HCT116 (cell line): ENCODE measurements at regions not wholly inside any gene's neighbourhood (a gene's known extent, or its start where the extent isn't known, plus 50 kb on each side); places are given as distances from the start of the nearest gene placed in this dataset.
A peak's percentile ranks its signal among the peaks of the same experiment; 100 is the strongest.

Source experiments
- ATAC-seq: fragments of 200-7000 bp; cut with Tn5 transposase; 2 replicates; pipeline ENCODE4 v1.9.1; 2020; ENCODE audit warnings: mild to moderate bottlenecking, moderate library complexity
- BruUV-seq: library from RNA; stranded (reverse); fragments of 400-500 nt; replicated peaks from 2 replicates; lab custom pipeline; 2021; lab: Mats Ljungman, UMichigan
- CTCF ChIA-PET: fragments of 300-600 bp; sonication (Branson Sonifier 250); formaldehyde crosslinking; loops from one replicate; lab custom pipeline; 2021; ENCODE audit warnings: antibody characterized with exemption; lab: Charles Lee
- POLR2A ChIA-PET: fragments of 300-600, 350-600 bp; sonication (Branson Sonifier 250); formaldehyde crosslinking; loops from one replicate; lab custom pipeline; 2021; ENCODE audit warnings: antibody characterized with exemption; lab: Charles Lee
- RAD21 ChIA-PET, 2 experiments: fragments of 300-600 bp; sonication (Branson Sonifier 250); formaldehyde crosslinking; loops; one replicate each; lab custom pipeline; 2023; ENCODE audit warnings: low total read pairs in 2 of 2; ENCODE audit not compliant: uncharacterized antibody in 2 of 2, unreplicated experiment in 2 of 2, low non-redundant PET in 1 of 2; lab: Charles Lee
- DNase-seq: peaks from one replicate; pipeline ENCODE4 v3.0.0-alpha.2; 2010; ENCODE audit warnings: low read depth, low spot score
- H2AFZ ChIP-seq: fragments of 200-600 bp; shearing (Covaris generic), sonication (generic); 2 replicates; pipeline ENCODE4 v1.6.1; 2017; ENCODE audit warnings: low read depth, mixed run types, mixed read lengths, antibody characterized with exemption, low read length; ENCODE audit not compliant: poor library complexity, severe bottlenecking
- H3K27ac ChIP-seq: 2 replicates; pipeline ENCODE4 v1.5.1; 2012; ENCODE audit warnings: low read depth, low read length
- H3K27me3 ChIP-seq: fragments of 200-600 bp; sonication (generic); 2 replicates; pipeline ENCODE4 v1.6.1; 2016; ENCODE audit warnings: mixed run types, low read length, mixed read lengths; ENCODE audit not compliant: insufficient read depth
- H3K36me3 ChIP-seq, 2 experiments: fragments of 200-500 bp in 1 of 2; fragments of 200-600 bp in 1 of 2; sonication (Bioruptor generic) in 1 of 2; sonication (generic) in 1 of 2; 2 replicates each; pipeline versions ENCODE4 v1.5.1 to v1.6.1; 2014 to 2016; ENCODE audit warnings: low read length in 2 of 2, inconsistent platforms in 1 of 2, mixed read lengths in 1 of 2, mixed run types in 1 of 2; ENCODE audit not compliant: insufficient read depth in 2 of 2, control insufficient read depth in 1 of 2
- H3K4me1 ChIP-seq, 2 experiments: fragments of 200-600 bp in 1 of 2; sonication (generic) in 1 of 2; 2 replicates each; pipeline versions ENCODE4 v1.5.1 to v1.6.1; 2012 to 2017; ENCODE audit warnings: low read length in 2 of 2, inconsistent platforms in 1 of 2, mild to moderate bottlenecking in 1 of 2, mixed read lengths in 1 of 2, mixed run types in 1 of 2, moderate library complexity in 1 of 2; ENCODE audit not compliant: insufficient read depth in 2 of 2, control insufficient read depth in 1 of 2
- H3K4me2 ChIP-seq: fragments of 200-600 bp; sonication (generic); 2 replicates; pipeline ENCODE4 v1.6.1; 2017; ENCODE audit warnings: mixed run types, low read length, mixed read lengths
- H3K4me3 ChIP-seq, 2 experiments: fragments of 200-600 bp in 1 of 2; sonication (generic) in 1 of 2; replicated peaks in 1 of 2; 2 replicates each; pipeline ENCODE4 v1.5.1; 2011 to 2016; ENCODE audit warnings: low read length in 2 of 2, control low read depth in 1 of 2, low read depth in 1 of 2, mild to moderate bottlenecking in 1 of 2, mixed read lengths in 1 of 2, mixed run types in 1 of 2
- H3K79me2 ChIP-seq: fragments of 200-600 bp; sonication (generic); 2 replicates; pipeline ENCODE4 v1.6.1; 2017; ENCODE audit warnings: mild to moderate bottlenecking, mixed run types, low read length, moderate library complexity, mixed read lengths; ENCODE audit not compliant: insufficient read depth
- H3K9ac ChIP-seq: fragments of 200-600 bp; sonication (generic); 2 replicates; pipeline ENCODE4 v1.6.1; 2016; ENCODE audit warnings: low read length, mixed read lengths
- H3K9me2 ChIP-seq: fragments of 200-600 bp; sonication (generic), shearing (Covaris generic); 2 replicates; pipeline ENCODE4 v1.6.1; 2017; ENCODE audit warnings: mixed run types, mild to moderate bottlenecking, moderate library complexity; ENCODE audit not compliant: insufficient read depth
- H3K9me3 ChIP-seq, 2 experiments: fragments of 200-500 bp in 1 of 2; fragments of 200-600 bp in 1 of 2; sonication (Bioruptor generic) in 1 of 2; sonication (generic) in 1 of 2; 2 replicates each; pipeline ENCODE4 v1.6.1; 2014 to 2017; ENCODE audit warnings: low read length in 2 of 2, mixed read lengths in 2 of 2, inconsistent platforms in 1 of 2, low read depth in 1 of 2, mild to moderate bottlenecking in 1 of 2, mixed run types in 1 of 2, moderate library complexity in 1 of 2; ENCODE audit not compliant: control insufficient read depth in 1 of 2, insufficient read depth in 1 of 2
- H4K20me1 ChIP-seq: fragments of 200-600 bp; sonication (generic), shearing (Covaris generic); 2 replicates; pipeline ENCODE4 v1.6.1; 2017; ENCODE audit warnings: mixed run types, mild to moderate bottlenecking, moderate library complexity; ENCODE audit not compliant: insufficient read depth
- ATF3 ChIP-seq: IDR thresholded peaks from 2 replicates; pipeline ENCODE4 v1.6.1; 2012
- CTCF ChIP-seq, 3 experiments: fragments of 200-600 bp in 1 of 3; sonication (generic) in 1 of 3; IDR thresholded peaks in 2 of 3; conservative IDR thresholded peaks in 1 of 3; 2 replicates each; pipeline ENCODE4 v1.5.1; 2012 to 2017; ENCODE audit warnings: low read depth in 2 of 3, low read length in 2 of 3, antibody characterized with exemption in 1 of 3, borderline replicate concordance in 1 of 3, control low read depth in 1 of 3, mild to moderate bottlenecking in 1 of 3, mixed read lengths in 1 of 3, mixed run types in 1 of 3, moderate library complexity in 1 of 3; ENCODE audit not compliant: insufficient read depth in 1 of 3
- EGR1 ChIP-seq: IDR thresholded peaks from 2 replicates; pipeline ENCODE4 v1.6.1; 2012; ENCODE audit warnings: low read depth
- JUND ChIP-seq: IDR thresholded peaks from 2 replicates; pipeline ENCODE4 v1.6.1; 2012
- MAX ChIP-seq: IDR thresholded peaks from 2 replicates; pipeline ENCODE4 v1.6.1; 2012
- POLR2A ChIP-seq: IDR thresholded peaks from 2 replicates; pipeline ENCODE4 v1.7.0; 2011; ENCODE audit warnings: borderline replicate concordance; ENCODE audit not compliant: insufficient read depth, insufficient read length; ENCODE audit errors: extremely low read depth
- POLR2AphosphoS5 ChIP-seq: IDR thresholded peaks from 2 replicates; pipeline ENCODE4 v1.6.1; 2011; ENCODE audit warnings: mild to moderate bottlenecking, low read depth, low read length, moderate library complexity
- RAD21 ChIP-seq: IDR thresholded peaks from 2 replicates; pipeline ENCODE4 v1.6.1; 2012; ENCODE audit warnings: low read depth, mild to moderate bottlenecking
- ZBTB33 ChIP-seq: IDR thresholded peaks from 2 replicates; pipeline ENCODE4 v1.6.1; 2011; ENCODE audit warnings: mild to moderate bottlenecking, low read length, moderate library complexity; ENCODE audit not compliant: insufficient replicate concordance; ENCODE audit errors: extremely low read depth
- ZFX ChIP-seq: fragments of 450-650 bp; IDR thresholded peaks from 2 replicates; pipeline ENCODE4 v1.6.1; 2017
- ZNF274 ChIP-seq: fragments of 200-500 bp; sonication (Bioruptor generic); IDR thresholded peaks from 2 replicates; pipeline ENCODE4 v1.6.1; 2014; ENCODE audit warnings: mild to moderate bottlenecking, low read depth, low read length, inconsistent platforms
- intact Hi-C: fragments of 100-400 bp; cut with micrococcal nuclease; formaldehyde crosslinking; loops from 2 replicates; pipeline ENCODE4 v1.10.0; 2022

- no peak overlapping the region for H2AFZ ChIP-seq
- BruUV-seq, result no TSS peak
- ChIA-PET RAD21 (no interaction called here), POLR2A (no interaction called here), CTCF (no interaction called here)
- H3K9me3 ChIP-seq, result no peaks in the 10 kb centered on the region
- H3K4me1 ChIP-seq, result peaks cover 14 to 35% of the 10 kb centered on the region in 2 experiments
- no peak overlapping the region for H3K27ac ChIP-seq
- TF ChIP-seq ATF3 (no peak), POLR2AphosphoS5 (no peak), EGR1 (no peak), CTCF (IDR thresholded peaks at IDR 0.05 in 2 of 3, conservative IDR thresholded peaks at IDR 0.05 in 1 of 3; ENCODE audit: borderline replicate concordance in 1 of 3, insufficient read depth in 1 of 3, low read depth in 2 of 3, low read length in 2 of 3) (no peak), ZFX (no peak), RAD21 (no peak)
- no peaks in the 10 kb centered on the region for H3K36me3 ChIP-seq
- no peaks in the 10 kb centered on the region for H3K9me2 ChIP-seq
- intact Hi-C loops, result loop anchor here (10.0 kb wide), 1 partner anchor 628 kb away; no protein-coding TSS in a partner anchor
- no peaks in the 10 kb centered on the region for H4K20me1 ChIP-seq
- H3K4me3 ChIP-seq, result no peak overlapping the region
- peak overlapping the region; percentile 22; the same call in 1 of the 2 replicates for H3K4me2 ChIP-seq
- DNase-seq (no peak), ATAC-seq (no peak)
- no peak overlapping the region for H3K9ac ChIP-seq
- H3K27me3 ChIP-seq, result 0 out of 2 replicates have a peak, but pooled peaks cover 5% of the 10 kb centered on the region
- H3K79me2 ChIP-seq, result no peaks in the 10 kb centered on the region
These were observed 507.5 kb upstream of the SULF2 start for GRCh38 chr20:48292806-48293205.

GRCh38 chr20:48291896-48292295 is 506.6 kb upstream of the SULF2 start:
- ChIA-PET CTCF (no interaction called here), POLR2A (no interaction called here), RAD21 (no interaction called here)
- ATAC-seq (no peak), DNase-seq (no peak)
- Histone ChIP-seq H3K4me3 (no peak overlapping the region), H3K9ac (no peak overlapping the region), H3K27ac (no peak overlapping the region), H3K36me3 (no peaks in the 10 kb centered on the region), H3K9me3 (no peaks in the 10 kb centered on the region), H3K4me2 (no peak overlapping the region), H3K9me2 (no peaks in the 10 kb centered on the region), H3K4me1 (peaks cover 14 to 35% of the 10 kb centered on the region in 2 experiments), H2AFZ (no peak overlapping the region), H4K20me1 (no peaks in the 10 kb centered on the region), H3K79me2 (no peaks in the 10 kb centered on the region), H3K27me3 (0 out of 2 replicates have a peak, but pooled peaks cover 5% of the 10 kb centered on the region)
- no TSS peak for BruUV-seq
- intact Hi-C loops, result loop anchor here (10.0 kb wide), 1 partner anchor 627 kb away; no protein-coding TSS in a partner anchor
- TF ChIP-seq MAX (no peak), EGR1 (no peak), ZBTB33 (no peak), JUND (no peak), POLR2A (no peak), ZNF274 (no peak)
